ENCODE measurements at regions not wholly inside any gene's neighbourhood (a gene's known extent, or its start where the extent isn't known, plus 50 kb on each side); places are given as distances from the start of the nearest gene placed in this dataset.

DNA sequence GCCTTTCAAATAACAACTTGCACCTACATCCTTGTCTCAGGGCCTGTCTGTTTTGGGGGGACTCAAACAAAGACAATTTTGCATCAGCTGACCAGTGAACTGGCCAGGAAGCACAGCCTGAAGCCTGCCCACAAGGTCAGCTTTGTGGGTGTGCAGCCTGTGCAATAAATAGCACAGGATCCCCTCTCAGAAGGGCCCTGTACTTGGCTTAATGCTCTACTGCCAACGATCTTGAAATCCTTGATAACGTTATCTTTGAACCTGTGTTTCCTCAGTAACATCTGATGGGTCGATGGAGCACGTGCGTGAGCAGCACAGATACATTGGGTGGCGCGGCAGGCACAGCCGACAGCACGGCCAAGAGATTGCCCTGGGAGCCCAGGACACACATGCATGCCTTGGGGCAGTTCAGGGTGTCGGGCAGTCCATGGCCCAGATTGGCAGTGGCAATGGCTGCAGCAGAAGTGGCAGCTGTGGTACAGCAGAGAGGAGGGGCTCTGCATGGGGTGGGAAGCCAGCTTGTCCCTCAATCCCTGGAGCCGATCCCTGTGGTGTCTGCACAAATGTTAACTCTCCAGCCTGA is 58.8 kb upstream of the ATP6AP2 start:
- no peak for DNase-seq
- TF ChIP-seq, protein P1, sequence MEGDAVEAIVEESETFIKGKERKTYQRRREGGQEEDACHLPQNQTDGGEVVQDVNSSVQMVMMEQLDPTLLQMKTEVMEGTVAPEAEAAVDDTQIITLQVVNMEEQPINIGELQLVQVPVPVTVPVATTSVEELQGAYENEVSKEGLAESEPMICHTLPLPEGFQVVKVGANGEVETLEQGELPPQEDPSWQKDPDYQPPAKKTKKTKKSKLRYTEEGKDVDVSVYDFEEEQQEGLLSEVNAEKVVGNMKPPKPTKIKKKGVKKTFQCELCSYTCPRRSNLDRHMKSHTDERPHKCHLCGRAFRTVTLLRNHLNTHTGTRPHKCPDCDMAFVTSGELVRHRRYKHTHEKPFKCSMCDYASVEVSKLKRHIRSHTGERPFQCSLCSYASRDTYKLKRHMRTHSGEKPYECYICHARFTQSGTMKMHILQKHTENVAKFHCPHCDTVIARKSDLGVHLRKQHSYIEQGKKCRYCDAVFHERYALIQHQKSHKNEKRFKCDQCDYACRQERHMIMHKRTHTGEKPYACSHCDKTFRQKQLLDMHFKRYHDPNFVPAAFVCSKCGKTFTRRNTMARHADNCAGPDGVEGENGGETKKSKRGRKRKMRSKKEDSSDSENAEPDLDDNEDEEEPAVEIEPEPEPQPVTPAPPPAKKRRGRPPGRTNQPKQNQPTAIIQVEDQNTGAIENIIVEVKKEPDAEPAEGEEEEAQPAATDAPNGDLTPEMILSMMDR (IDR thresholded peaks at IDR 0.05; ENCODE audit: low read depth, low read length, missing control alignments): no peak
- H3K36me3 ChIP-seq (replicated peaks): no peaks in the 10 kb centered on the region
- H3K27ac ChIP-seq: no peak overlapping the region
- in situ Hi-C loops (cut with HindIII; ENCODE audit: low pct_ligation_motif_present, low sequenced_read_pairs): no loop called here
- H3K4me3 ChIP-seq (ENCODE audit: low read depth, low read length): no peak overlapping the region
- H3K27me3 ChIP-seq (replicated peaks): no peaks in the 10 kb centered on the region

DNA sequence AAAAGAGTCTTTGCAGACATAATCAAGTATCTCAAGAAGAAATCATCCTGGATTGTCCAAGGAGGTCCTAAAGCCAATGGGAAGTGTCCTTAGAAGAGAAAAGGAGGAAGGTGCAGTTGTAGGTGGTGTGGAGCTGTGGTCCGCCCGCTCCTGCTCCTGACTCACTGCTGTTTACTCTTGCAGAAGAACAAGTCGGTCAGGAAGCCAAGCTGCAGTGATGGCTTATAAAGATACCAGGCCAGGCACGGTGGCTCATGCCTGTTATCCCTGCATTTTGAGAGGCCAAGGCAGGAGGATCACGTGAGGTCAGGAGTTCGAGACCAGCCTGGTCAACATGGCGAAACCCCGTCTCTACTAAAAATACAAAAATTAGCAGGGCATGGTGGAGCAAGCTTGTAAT is 66.4 kb upstream of the ATP6AP2 start:
- Histone ChIP-seq H3K27me3 (replicated peaks) (no peaks in the 10 kb centered on the region), H3K36me3 (replicated peaks) (no peaks in the 10 kb centered on the region), H3K27ac (no peak overlapping the region), H3K4me3 (ENCODE audit: low read depth, low read length) (no peak overlapping the region)
- no peak for DNase-seq
- TF ChIP-seq, protein P1 (IDR thresholded peaks at IDR 0.05; ENCODE audit: low read depth, low read length, missing control alignments): no peak
- in situ Hi-C loops (cut with HindIII; ENCODE audit: low pct_ligation_motif_present, low sequenced_read_pairs): no loop called here

DNA sequence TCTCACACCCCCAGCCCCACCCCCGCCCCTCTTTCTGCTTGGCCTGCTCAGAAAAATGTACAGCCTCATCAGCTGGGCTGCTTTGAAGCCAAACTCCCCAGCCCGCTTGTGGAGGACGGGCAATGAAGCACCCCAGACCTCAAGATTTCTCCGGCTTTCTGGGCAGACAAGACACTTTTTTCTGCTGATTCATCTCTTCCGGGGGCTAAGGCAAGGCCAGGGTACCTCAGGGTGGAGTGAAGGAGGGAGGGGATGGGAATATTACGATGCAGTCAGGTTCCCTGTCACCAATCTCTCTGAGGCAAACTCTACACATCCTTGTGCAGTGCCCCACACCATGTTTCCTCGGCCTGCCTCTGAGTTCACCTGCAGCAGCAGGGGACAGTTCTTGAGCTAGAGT is 66.9 kb upstream of the ATP6AP2 start:
- DNase-seq: no peak
- Histone ChIP-seq H3K27me3 (replicated peaks) (no peaks in the 10 kb centered on the region), H3K27ac (no peak overlapping the region), H3K4me3 (ENCODE audit: low read depth, low read length) (no peak overlapping the region), H3K36me3 (replicated peaks) (no peaks in the 10 kb centered on the region)
- in situ Hi-C loops (cut with HindIII; ENCODE audit: low pct_ligation_motif_present, low sequenced_read_pairs): no loop called here
- TF ChIP-seq, protein P1 (IDR thresholded peaks at IDR 0.05; ENCODE audit: low read depth, low read length, missing control alignments): no peak

DNA sequence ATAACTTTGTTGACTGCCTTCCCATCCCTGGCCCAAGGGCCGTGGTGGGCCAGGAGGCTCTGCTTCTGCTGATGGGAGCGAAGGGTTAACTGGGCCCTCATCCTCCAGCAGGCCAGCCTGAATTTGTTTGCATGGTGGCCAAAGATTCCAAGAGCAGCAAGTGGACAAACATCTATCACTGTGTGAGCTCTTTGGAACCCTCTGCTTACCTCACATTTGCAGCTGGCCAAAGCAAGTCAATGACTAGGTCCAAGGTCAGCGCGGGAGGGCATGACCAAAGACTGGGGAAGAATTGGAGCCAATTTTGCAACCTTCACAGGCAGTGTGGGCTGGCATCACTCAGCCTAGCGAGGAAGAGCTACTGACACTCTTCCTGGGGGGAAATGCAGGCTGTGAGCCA is 67.8 kb upstream of the ATP6AP2 start:
- in situ Hi-C loops (cut with HindIII; ENCODE audit: low pct_ligation_motif_present, low sequenced_read_pairs): no loop called here
- TF ChIP-seq, protein P1 (IDR thresholded peaks at IDR 0.05; ENCODE audit: low read depth, low read length, missing control alignments): no peak

DNA sequence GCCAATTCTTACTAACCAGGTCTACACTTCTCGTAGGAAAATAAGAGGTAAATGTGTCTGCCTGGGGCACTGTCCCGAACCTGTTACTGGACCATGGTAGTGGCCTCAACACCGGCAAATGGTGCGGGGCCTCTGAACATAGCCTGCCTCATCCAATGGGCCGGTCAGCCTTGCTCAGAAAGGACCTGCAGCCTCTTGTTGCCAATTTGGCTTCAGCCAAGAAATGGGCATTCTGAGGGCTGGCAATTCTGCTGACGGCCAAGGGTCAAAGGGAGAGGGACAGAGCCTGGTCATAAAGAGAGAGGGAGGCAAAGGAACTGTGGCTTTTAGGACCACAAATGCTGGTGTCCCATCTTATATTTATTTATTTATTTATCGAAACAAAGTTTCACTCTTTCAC is 69.5 kb upstream of the ATP6AP2 start:
- Histone ChIP-seq H3K36me3 (replicated peaks) (no peaks in the 10 kb centered on the region), H3K4me3 (ENCODE audit: low read depth, low read length) (no peak overlapping the region), H3K27ac (no peak overlapping the region), H3K27me3 (replicated peaks) (no peaks in the 10 kb centered on the region)
- DNase-seq: no peak
- TF ChIP-seq, protein P1 (IDR thresholded peaks at IDR 0.05; ENCODE audit: low read depth, low read length, missing control alignments): no peak
- in situ Hi-C loops (cut with HindIII; ENCODE audit: low pct_ligation_motif_present, low sequenced_read_pairs): no loop called here

More for the DNA sequence above, 67.8 kb upstream of the ATP6AP2 start:
- no peaks in the 10 kb centered on the region for H3K27me3 ChIP-seq (replicated peaks)
- no peak overlapping the region for H3K4me3 ChIP-seq (ENCODE audit: low read depth, low read length)
- H3K36me3 ChIP-seq (replicated peaks): no peaks in the 10 kb centered on the region
- DNase-seq: no peak
- no peak overlapping the region for H3K27ac ChIP-seq

DNA sequence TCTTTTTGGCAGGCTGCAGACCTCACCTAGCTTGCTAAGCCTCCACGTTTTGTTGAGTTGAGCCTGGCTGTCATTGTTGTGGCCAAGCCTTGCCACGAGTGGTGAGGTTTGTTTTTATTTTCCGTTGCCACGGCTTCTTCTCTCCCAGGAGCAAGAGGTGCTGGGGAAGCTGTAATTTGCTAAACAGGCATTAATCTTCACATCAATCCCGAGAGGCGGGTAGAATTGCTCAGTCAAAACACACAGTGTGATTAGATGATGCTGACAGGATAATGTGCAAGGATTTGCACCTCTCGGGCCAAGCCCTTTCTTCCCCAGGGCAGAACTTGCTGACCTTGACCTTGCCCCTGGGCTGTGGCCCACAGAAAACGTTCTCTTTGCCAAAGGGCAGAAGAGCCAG is 72.2 kb upstream of the ATP6AP2 start:
- no peak overlapping the region for H3K27ac ChIP-seq

More for the DNA sequence above, 72.2 kb upstream of the ATP6AP2 start:
- Histone ChIP-seq H3K27me3 (replicated peaks) (no peaks in the 10 kb centered on the region), H3K36me3 (replicated peaks) (no peaks in the 10 kb centered on the region), H3K4me3 (ENCODE audit: low read depth, low read length) (no peak overlapping the region)
- in situ Hi-C loops (cut with HindIII; ENCODE audit: low pct_ligation_motif_present, low sequenced_read_pairs): no loop called here
- no peak for DNase-seq
- TF ChIP-seq, protein P1 (IDR thresholded peaks at IDR 0.05; ENCODE audit: low read depth, low read length, missing control alignments): no peak

Data from brain microvascular endothelial cell (primary cell).